Activated T-helper 1 cell treated with anti-CD3 and anti-CD28 coated beads, Interleukin-12 subunit alpha, Interleukin-12 subunit beta, Interleukin-2, Interleukin-4 antibody, amounts not matched to agents 30 ng/mL and 10 ng/mL and 1 ng/mL, durations not matched to agents 14 hours and 24 hours and 36 hours (primary cell): ENCODE measurements at regions not wholly inside any gene's neighbourhood (a gene's known extent, or its start where the extent isn't known, plus 50 kb on each side); places are given as distances from the start of the nearest gene placed in this dataset.

Experiments used
- DNase-seq: peaks from one replicate; pipeline ENCODE4 v3.0.0; 2021; ENCODE audit warnings: low spot score
- H3K27ac Mint-ChIP-seq: one replicate; pipeline ENCODE4 v1.8.0; 2021; ENCODE audit warnings: mild to moderate bottlenecking, mixed read lengths
- H3K27me3 Mint-ChIP-seq: one replicate; pipeline ENCODE4 v1.8.0; 2022; ENCODE audit warnings: mild to moderate bottlenecking, moderate library complexity, mixed read lengths; ENCODE audit not compliant: insufficient read depth
- H3K36me3 Mint-ChIP-seq: one replicate; pipeline ENCODE4 v1.8.0; 2021; ENCODE audit warnings: low read depth, mixed read lengths
- H3K4me1 Mint-ChIP-seq: one replicate; pipeline ENCODE4 v1.8.0; 2021; ENCODE audit warnings: low read depth, mixed read lengths
- H3K4me3 Mint-ChIP-seq: one replicate; pipeline ENCODE4 v1.8.0; 2021; ENCODE audit warnings: mild to moderate bottlenecking, moderate library complexity, mixed read lengths
- H3K9me3 Mint-ChIP-seq: one replicate; pipeline ENCODE4 v1.8.0; 2021; ENCODE audit warnings: mixed read lengths
- intact Hi-C: fragments of 100-400 bp; cut with micrococcal nuclease; formaldehyde crosslinking; loops from one replicate; pipeline ENCODE4 v1.15.1; 2024

- intact Hi-C loops: no loop called here
Measured at GRCh38 chr4:187919966-187920365, 75.6 kb upstream of the ZFP42 start.

GRCh38 chr4:187921946-187922623 is 73.5 kb upstream of the ZFP42 start:
- no peak for DNase-seq
- H3K9me3 Mint-ChIP-seq: peaks cover 17% of the 10 kb centered on the region
- no peak overlapping the region for H3K27ac Mint-ChIP-seq
- H3K27me3 Mint-ChIP-seq: no peaks in the 10 kb centered on the region
- H3K4me1 Mint-ChIP-seq: no peaks in the 10 kb centered on the region
- intact Hi-C loops: no loop called here
- no peaks in the 10 kb centered on the region for H3K36me3 Mint-ChIP-seq
- no peak overlapping the region for H3K4me3 Mint-ChIP-seq

More at GRCh38 chr4:187919966-187920365, 75.6 kb upstream of the ZFP42 start:
- peaks cover 6% of the 10 kb centered on the region for H3K9me3 Mint-ChIP-seq
- H3K27me3 Mint-ChIP-seq: no peaks in the 10 kb centered on the region
- H3K4me1 Mint-ChIP-seq: no peaks in the 10 kb centered on the region
- no peaks in the 10 kb centered on the region for H3K36me3 Mint-ChIP-seq
- DNase-seq: no peak
- no peak overlapping the region for H3K27ac Mint-ChIP-seq
- no peak overlapping the region for H3K4me3 Mint-ChIP-seq

DNA sequence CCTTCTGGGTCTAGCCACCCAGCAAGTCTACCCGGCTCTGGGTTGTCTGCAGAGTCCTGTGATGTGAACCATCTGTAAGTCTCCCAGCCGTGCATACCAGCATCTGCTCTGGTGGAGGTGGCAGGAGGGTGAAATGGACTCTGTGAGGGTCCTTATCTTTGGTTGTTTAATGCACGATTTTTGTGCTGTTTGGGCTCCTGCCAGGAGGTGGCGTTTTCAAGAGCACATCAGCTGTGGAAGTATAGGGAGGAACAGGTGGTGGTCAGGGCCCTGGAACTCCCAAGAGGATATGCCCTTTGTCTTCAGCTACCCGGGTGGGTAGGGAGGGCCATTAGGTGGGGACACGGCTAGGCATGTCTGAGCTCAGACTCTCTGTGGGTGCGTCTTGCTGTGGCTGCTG is 66.5 kb upstream of the ZFP42 start:
- Mint-ChIP-seq H3K27ac (no peak overlapping the region), H3K4me1 (no peaks in the 10 kb centered on the region), H3K4me3 (no peak overlapping the region), H3K9me3 (peaks cover 36% of the 10 kb centered on the region), H3K36me3 (no peaks in the 10 kb centered on the region), H3K27me3 (no peaks in the 10 kb centered on the region)
- intact Hi-C loops: no loop called here
- no peak for DNase-seq

GRCh38 chr4:187934766-187935165 is 60.8 kb upstream of the ZFP42 start:
- no peak for DNase-seq
- intact Hi-C loops: no loop called here
- Mint-ChIP-seq H3K9me3 (peaks cover 22% of the 10 kb centered on the region), H3K36me3 (no peaks in the 10 kb centered on the region), H3K4me3 (no peak overlapping the region), H3K4me1 (no peaks in the 10 kb centered on the region), H3K27ac (no peak overlapping the region), H3K27me3 (no peaks in the 10 kb centered on the region)

DNA sequence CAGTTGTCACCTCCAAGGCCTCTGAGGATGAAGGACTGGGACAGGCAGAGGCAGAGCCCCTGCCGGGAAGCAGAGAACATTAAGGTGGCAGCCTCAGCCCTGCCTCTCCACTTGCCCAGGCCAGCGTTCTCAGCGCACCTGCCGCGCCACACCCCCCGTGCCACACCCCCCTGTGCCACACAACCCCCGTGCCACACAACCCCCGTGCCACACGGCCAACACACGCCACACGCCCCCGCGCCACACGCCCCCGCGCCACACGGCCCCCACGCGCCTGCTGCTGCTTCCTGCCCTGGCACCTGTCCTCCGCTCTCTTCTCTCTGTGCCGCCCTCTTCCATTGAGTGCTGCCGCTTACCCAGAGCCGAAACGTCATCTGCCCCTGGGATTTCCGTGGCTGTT is 58.0 kb upstream of the ZFP42 start:
- intact Hi-C loops: no loop called here
- Mint-ChIP-seq H3K27me3 (no peaks in the 10 kb centered on the region), H3K36me3 (no peaks in the 10 kb centered on the region), H3K27ac (no peak overlapping the region), H3K9me3 (peaks cover 18% of the 10 kb centered on the region), H3K4me3 (no peak overlapping the region), H3K4me1 (no peaks in the 10 kb centered on the region)
- DNase-seq: no peak

DNA sequence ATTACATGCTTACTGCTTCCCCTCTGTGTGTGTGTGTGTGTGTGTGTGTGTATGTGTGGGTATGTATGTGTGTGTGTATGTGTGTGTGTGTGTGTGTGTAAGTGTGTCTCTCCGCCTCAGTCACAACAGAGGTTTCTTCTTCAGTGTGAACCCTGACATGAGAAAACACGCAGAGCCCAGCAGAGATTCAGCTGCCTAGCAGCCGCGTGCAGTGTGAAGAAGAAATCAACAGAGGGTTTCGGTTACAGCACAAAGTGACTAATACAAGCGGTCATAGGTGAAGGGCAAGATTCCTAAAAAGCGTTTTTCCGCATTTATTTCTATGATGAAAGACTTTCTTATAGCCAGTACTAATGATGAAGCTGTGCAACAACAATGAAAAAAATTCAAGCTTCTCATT is 55.3 kb upstream of the ZFP42 start:
- Mint-ChIP-seq H3K4me3 (no peak overlapping the region), H3K36me3 (no peaks in the 10 kb centered on the region), H3K27me3 (no peaks in the 10 kb centered on the region), H3K9me3 (peaks cover 9% of the 10 kb centered on the region), H3K27ac (no peak overlapping the region), H3K4me1 (no peaks in the 10 kb centered on the region)
- intact Hi-C loops: no loop called here
- no peak for DNase-seq

GRCh38 chr4:187942968-187943367 is 52.6 kb upstream of the ZFP42 start:
- no peak overlapping the region for H3K27ac Mint-ChIP-seq
- no peaks in the 10 kb centered on the region for H3K4me1 Mint-ChIP-seq
- DNase-seq: no peak
- H3K36me3 Mint-ChIP-seq: no peaks in the 10 kb centered on the region
- intact Hi-C loops: no loop called here
- no peaks in the 10 kb centered on the region for H3K27me3 Mint-ChIP-seq
- H3K9me3 Mint-ChIP-seq: peaks cover 21% of the 10 kb centered on the region
- H3K4me3 Mint-ChIP-seq: no peak overlapping the region

- no peaks in the 10 kb centered on the region for H3K4me1 Mint-ChIP-seq
Measured at GRCh38 chr4:187944179-187944578, 51.4 kb upstream of the ZFP42 start.

More at GRCh38 chr4:187944179-187944578, 51.4 kb upstream of the ZFP42 start:
- DNase-seq: no peak
- no peak overlapping the region for H3K27ac Mint-ChIP-seq
- no peaks in the 10 kb centered on the region for H3K27me3 Mint-ChIP-seq
- peaks cover 12% of the 10 kb centered on the region for H3K9me3 Mint-ChIP-seq
- H3K36me3 Mint-ChIP-seq: no peaks in the 10 kb centered on the region
- no peak overlapping the region for H3K4me3 Mint-ChIP-seq
- intact Hi-C loops: no loop called here
